NB4 (cell line): ENCODE measurements at regions not wholly inside any gene's neighbourhood (a gene's known extent, or its start where the extent isn't known, plus 50 kb on each side); places are given as distances from the start of the nearest gene placed in this dataset.
"Not testable (repeated sequence)": the region's sequence is repeated elsewhere in the genome, so short reads cannot be mapped to it uniquely, and the experiment has no call there.

Experiments
- DNase-seq: peaks from one replicate; pipeline ENCODE4 v3.0.0; 2010; ENCODE audit warnings: low read depth
- H3K4me3 ChIP-seq: one replicate; pipeline ENCODE4 v1.5.1; 2011; ENCODE audit warnings: mild to moderate bottlenecking, low read depth, low read length, moderate library complexity
- MAX ChIP-seq: IDR thresholded peaks from 2 replicates; pipeline ENCODE4 v1.6.1; 2011; ENCODE audit warnings: low read depth, low read length
- MYC ChIP-seq: IDR thresholded peaks from 2 replicates; pipeline ENCODE4 v1.6.1; 2011; ENCODE audit warnings: low read depth, low read length
- POLR2A ChIP-seq: IDR thresholded peaks from 2 replicates; pipeline ENCODE4 v1.6.1; 2011; ENCODE audit warnings: mild to moderate bottlenecking; ENCODE audit not compliant: insufficient read length; ENCODE audit errors: extremely low read depth
- TF ChIP-seq, protein P1 (sequence below): IDR thresholded peaks from one replicate; pipeline ENCODE4 v1.5.1; 2012; ENCODE audit warnings: low read depth, low read length

GRCh38 chr13:100961186-100961585 is 286.6 kb upstream of the TMTC4 start:
- no peak overlapping the region for H3K4me3 ChIP-seq
- TF ChIP-seq MYC (no peak), POLR2A (no peak), MAX (no peak)
- TF ChIP-seq, protein P1, sequence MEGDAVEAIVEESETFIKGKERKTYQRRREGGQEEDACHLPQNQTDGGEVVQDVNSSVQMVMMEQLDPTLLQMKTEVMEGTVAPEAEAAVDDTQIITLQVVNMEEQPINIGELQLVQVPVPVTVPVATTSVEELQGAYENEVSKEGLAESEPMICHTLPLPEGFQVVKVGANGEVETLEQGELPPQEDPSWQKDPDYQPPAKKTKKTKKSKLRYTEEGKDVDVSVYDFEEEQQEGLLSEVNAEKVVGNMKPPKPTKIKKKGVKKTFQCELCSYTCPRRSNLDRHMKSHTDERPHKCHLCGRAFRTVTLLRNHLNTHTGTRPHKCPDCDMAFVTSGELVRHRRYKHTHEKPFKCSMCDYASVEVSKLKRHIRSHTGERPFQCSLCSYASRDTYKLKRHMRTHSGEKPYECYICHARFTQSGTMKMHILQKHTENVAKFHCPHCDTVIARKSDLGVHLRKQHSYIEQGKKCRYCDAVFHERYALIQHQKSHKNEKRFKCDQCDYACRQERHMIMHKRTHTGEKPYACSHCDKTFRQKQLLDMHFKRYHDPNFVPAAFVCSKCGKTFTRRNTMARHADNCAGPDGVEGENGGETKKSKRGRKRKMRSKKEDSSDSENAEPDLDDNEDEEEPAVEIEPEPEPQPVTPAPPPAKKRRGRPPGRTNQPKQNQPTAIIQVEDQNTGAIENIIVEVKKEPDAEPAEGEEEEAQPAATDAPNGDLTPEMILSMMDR = no peak
- no peak for DNase-seq

GRCh38 chr13:100958831-100959230 is 284.2 kb upstream of the TMTC4 start:
- DNase-seq = no peak
- no peak overlapping the region for H3K4me3 ChIP-seq
- TF ChIP-seq POLR2A (no peak), MYC (no peak), MAX (no peak)
- TF ChIP-seq, protein P1 = no peak

DNA sequence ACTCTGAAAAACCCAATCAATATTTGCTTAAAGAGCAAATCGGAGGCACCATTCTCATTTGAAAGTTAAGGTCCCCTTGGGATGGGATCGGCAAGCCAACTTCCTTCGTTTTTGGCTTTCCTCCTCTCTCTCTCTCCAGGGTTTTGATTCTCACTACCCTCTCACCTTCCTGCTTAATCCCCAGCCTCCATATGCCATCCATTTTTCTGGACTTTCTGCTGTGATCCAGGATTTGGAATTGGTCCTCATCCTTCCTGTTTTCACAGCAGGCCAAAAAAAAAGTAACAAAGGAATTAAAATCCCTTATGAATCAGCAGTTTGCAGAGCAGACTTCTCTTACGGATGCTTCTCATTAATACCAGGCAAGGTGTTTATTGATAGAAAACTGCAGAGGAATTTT is 283.1 kb upstream of the TMTC4 start:
- no peak for DNase-seq
- no peak for TF ChIP-seq POLR2A
- TF ChIP-seq, protein P1 = no peak
- no peak for TF ChIP-seq MYC
- no peak for TF ChIP-seq MAX
- H3K4me3 ChIP-seq = no peak overlapping the region

DNA sequence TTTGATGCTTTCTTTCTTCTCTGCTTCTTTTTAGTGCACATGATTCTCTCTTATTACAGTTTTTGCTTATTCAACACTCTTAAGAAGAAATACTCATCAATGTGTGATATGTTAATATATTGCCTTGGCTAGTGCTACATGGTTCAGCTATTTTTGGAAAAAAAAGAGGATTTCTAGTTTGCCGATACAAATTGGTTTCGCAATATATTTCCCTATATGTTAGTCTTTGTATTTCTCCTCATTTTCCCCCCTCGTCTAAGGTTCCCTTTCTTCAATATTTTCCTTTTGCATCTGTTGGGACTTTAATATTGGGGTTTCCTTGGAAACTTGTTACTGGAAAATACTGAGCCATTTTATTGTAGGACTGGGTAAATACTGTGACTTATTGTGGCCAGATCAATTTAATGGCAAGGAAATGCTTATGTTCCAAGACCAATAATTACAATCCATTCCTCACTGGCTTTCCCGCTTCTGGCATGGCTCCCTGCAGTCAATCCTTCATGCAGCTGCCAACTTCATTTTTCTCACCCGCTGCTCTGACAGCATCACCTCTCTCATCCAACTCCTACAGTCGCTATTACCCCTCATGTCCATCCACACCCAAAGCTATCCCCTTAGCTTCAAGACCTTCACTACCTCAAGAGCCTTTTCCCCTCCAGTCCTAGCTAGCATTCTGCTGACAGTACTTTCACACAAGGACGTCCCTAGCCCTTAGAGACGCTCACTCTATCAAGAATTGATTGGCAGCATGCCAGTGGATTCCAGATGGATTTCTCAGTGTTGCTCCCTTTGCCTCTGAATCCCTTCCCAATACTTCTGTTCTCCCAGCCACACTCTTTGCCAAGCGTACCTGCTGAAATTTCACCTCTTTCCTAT is 280.1 kb upstream of the TMTC4 start:
- no peak for DNase-seq
- no peak overlapping the region for H3K4me3 ChIP-seq
- TF ChIP-seq MYC (no peak), MAX (no peak), POLR2A (no peak)
- TF ChIP-seq, protein P1 = no peak

DNA sequence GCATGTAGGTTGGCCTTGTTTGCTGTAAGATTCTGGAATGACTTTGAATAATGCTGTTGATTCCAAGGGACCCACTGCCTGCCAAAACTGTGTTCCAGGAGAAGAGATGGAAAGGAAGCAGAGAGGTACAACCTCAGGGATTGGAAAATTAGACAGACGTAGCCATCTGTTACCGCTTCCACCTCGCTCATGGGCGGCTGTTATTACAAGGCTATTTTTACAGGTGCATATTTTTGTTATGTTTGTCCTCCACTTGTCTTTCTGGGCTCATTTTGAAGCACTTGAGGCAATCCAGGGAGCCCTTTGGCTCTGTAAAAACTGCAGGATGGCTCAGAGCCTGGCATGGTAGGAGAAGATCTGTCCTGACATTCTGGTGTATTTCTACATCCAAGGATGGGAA is 276.4 kb upstream of the TMTC4 start:
- TF ChIP-seq MAX (no peak), MYC (no peak), POLR2A (no peak)
- TF ChIP-seq, protein P1 = no peak
- no peak for DNase-seq
- no peak overlapping the region for H3K4me3 ChIP-seq

GRCh38 chr13:100948937-100949336 is 274.3 kb upstream of the TMTC4 start:
- not testable (repeated sequence) for H3K4me3 ChIP-seq, DNase-seq
